ENCODE measurements at regions not wholly inside any gene's neighbourhood (a gene's known extent, or its start where the extent isn't known, plus 50 kb on each side); places are given as distances from the start of the nearest gene placed in this dataset.
"Not testable (repeated sequence)": the region's sequence is repeated elsewhere in the genome, so short reads cannot be mapped to it uniquely, and the experiment has no call there.

DNA sequence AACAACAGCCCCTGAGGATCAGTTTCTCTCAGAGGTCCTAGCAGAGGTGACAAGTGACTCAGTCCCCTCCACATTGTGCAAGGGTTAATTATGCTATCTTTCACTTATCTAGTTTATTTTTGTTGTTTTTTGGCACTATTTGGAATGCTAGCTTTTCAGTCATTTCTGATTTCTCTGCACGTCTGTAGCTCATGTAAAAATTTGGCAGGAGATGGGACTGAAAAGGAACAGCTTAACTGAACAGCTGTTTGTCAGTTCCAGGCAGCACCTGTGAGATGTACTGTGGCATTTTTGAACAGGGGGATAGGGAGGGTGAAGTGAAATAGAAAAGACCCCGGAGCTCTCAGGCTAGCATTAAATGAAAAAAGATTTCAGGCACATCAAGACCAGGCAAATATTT lies 313.5 kb downstream of the SUCLA2 start:
- Histone ChIP-seq H3K36me3 (ENCODE audit: control insufficient read depth, insufficient read depth, low read length) (no peaks in the 10 kb centered on the region), H3K4me3 (ENCODE audit: low read depth, low read length) (no peak overlapping the region), H3K27me3 (ENCODE audit: control insufficient read depth, insufficient read depth, low read length) (no peaks in the 10 kb centered on the region)
- TF ChIP-seq, protein P1, sequence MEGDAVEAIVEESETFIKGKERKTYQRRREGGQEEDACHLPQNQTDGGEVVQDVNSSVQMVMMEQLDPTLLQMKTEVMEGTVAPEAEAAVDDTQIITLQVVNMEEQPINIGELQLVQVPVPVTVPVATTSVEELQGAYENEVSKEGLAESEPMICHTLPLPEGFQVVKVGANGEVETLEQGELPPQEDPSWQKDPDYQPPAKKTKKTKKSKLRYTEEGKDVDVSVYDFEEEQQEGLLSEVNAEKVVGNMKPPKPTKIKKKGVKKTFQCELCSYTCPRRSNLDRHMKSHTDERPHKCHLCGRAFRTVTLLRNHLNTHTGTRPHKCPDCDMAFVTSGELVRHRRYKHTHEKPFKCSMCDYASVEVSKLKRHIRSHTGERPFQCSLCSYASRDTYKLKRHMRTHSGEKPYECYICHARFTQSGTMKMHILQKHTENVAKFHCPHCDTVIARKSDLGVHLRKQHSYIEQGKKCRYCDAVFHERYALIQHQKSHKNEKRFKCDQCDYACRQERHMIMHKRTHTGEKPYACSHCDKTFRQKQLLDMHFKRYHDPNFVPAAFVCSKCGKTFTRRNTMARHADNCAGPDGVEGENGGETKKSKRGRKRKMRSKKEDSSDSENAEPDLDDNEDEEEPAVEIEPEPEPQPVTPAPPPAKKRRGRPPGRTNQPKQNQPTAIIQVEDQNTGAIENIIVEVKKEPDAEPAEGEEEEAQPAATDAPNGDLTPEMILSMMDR (IDR thresholded peaks at IDR 0.05; ENCODE audit: insufficient read depth, low read length, poor library complexity, severe bottlenecking): no peak
- DNase-seq (ENCODE audit: low read depth): no peak

DNA sequence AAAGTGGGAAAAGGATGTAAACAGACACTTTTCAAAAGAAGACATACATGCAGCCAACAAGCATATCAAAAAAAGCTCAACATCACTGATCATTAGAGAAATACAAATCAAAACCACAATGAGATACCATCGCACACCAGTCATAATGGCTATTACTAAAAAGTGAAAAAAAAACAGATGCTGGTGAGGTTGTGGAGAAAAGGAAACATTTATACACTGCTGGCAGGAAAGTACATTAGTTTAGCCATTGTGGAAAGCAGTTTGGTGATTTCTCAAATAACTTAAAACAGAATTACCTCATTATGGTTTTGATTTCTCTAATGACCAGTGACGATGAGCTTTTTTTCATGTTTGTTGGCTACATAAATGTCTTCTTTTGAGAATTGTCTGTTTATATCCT lies 315.9 kb downstream of the SUCLA2 start:
- H3K4me3 ChIP-seq (ENCODE audit: low read depth, low read length); DNase-seq (ENCODE audit: low read depth); H3K36me3 ChIP-seq (ENCODE audit: control insufficient read depth, insufficient read depth, low read length); H3K27me3 ChIP-seq (ENCODE audit: control insufficient read depth, insufficient read depth, low read length): not testable (repeated sequence)

DNA sequence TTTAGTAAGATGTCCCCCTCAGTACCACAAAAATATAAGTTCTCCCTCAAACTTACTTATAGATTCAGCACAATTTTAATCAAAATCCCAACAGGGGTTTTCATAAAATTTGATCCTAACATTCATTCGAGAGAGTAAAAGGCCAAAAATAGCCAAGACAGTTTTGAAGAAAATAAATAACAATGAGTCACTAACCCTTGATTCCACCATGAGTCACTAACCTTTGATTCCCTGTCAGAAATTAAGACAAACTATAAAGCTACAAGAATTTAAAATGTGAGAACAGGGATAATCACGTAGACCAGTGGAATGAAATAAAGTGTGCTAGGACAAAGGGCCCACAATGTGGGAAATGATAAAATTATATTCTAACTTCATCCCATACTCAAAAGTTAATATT lies 320.3 kb downstream of the SUCLA2 start:
- H3K27me3 ChIP-seq (ENCODE audit: control insufficient read depth, insufficient read depth, low read length): no peaks in the 10 kb centered on the region
- peak; percentile 16 for DNase-seq (ENCODE audit: low read depth)
- TF ChIP-seq, protein P1 (IDR thresholded peaks at IDR 0.05; ENCODE audit: insufficient read depth, low read length, poor library complexity, severe bottlenecking): no peak
- H3K4me3 ChIP-seq (ENCODE audit: low read depth, low read length): no peak overlapping the region
- H3K36me3 ChIP-seq (ENCODE audit: control insufficient read depth, insufficient read depth, low read length): no peaks in the 10 kb centered on the region

DNA sequence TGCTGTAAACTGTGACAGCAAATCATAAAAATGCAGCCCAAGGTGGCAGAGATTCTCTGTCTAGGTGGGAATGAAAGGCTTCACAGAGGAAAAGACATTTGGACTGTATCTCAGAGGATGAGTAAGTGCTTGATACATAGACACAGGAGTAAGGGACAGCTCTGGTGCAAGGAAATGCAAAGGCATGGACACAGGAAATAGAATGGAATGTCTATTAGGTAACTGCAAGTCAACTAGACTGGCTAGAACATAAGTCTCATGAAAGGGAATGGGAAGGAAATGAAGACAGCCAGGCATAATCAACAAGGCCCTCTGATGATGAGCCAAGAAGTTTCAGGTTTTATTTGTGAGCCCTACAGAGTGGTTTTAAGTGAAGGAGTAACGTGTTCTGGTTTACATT lies 321.7 kb downstream of the SUCLA2 start:
- Histone ChIP-seq H3K27me3 (ENCODE audit: control insufficient read depth, insufficient read depth, low read length) (no peaks in the 10 kb centered on the region), H3K36me3 (ENCODE audit: control insufficient read depth, insufficient read depth, low read length) (no peaks in the 10 kb centered on the region), H3K4me3 (ENCODE audit: low read depth, low read length) (no peak overlapping the region)
- TF ChIP-seq, protein P1 (IDR thresholded peaks at IDR 0.05; ENCODE audit: insufficient read depth, low read length, poor library complexity, severe bottlenecking): no peak
- peak; percentile 12 for DNase-seq (ENCODE audit: low read depth)

DNA sequence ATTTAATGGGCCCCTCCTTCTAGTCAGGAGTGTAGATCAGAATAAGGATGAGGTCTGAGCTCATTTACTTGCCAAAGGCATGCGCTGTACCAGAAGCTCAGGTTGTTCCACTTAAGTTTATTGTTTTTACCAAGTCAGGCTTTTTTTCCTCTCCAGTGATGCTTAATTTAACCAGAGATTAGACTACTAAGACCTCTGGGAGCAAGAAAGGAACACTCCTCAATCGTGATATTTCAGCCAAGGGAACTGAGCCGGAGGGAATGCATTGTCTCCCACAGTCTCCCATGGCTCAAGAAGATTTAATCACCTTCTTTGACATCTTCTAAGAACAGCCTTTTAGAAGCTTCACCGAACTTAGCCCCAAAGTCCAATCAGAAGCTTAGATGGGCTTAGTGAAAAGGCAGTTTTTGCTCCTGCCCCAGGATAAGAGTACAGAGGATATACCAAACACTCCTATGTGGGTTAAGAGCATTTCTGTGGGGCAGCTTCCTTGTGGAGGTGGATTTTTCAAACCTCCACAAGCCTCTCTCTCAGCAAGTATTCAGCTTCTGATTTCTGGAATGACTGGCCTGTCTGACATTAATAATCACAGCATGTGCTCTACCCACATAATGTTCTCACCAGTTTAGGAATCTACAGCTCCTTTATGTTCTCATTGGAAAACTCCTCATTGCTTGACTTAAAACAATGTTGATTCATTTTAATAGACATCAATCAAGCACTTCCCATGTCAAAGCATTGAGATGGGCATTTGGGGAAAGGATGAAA lies 322.7 kb downstream of the SUCLA2 start:
- TF ChIP-seq, protein P1 (IDR thresholded peaks at IDR 0.05; ENCODE audit: insufficient read depth, low read length, poor library complexity, severe bottlenecking): no peak
- Histone ChIP-seq H3K4me3 (ENCODE audit: low read depth, low read length) (no peak overlapping the region), H3K27me3 (ENCODE audit: control insufficient read depth, insufficient read depth, low read length) (no peaks in the 10 kb centered on the region), H3K36me3 (ENCODE audit: control insufficient read depth, insufficient read depth, low read length) (no peaks in the 10 kb centered on the region)
- DNase-seq (ENCODE audit: low read depth): no peak

DNA sequence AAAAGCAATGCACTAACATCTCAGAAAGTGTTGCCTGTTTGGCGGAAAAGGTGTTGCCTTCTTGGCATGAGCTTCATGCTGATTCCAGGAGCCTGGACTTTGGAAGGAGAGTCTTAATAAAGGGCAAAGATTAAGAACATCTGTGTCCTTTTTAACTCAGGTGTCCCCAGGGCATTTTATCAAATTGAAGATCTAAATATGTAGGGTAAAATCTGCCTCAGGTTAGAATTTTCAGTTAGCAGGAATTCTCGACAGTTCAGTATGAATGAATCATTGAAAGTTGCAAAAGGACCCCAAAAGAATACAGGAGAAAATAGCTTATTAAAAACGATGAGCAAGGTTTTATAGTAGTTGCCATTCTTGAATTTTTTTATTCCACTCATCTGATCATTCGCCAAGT lies 325.2 kb downstream of the SUCLA2 start:
- Histone ChIP-seq H3K4me3 (ENCODE audit: low read depth, low read length) (no peak overlapping the region), H3K27me3 (ENCODE audit: control insufficient read depth, insufficient read depth, low read length) (no peaks in the 10 kb centered on the region), H3K36me3 (ENCODE audit: control insufficient read depth, insufficient read depth, low read length) (no peaks in the 10 kb centered on the region)
- TF ChIP-seq, protein P1 (IDR thresholded peaks at IDR 0.05; ENCODE audit: insufficient read depth, low read length, poor library complexity, severe bottlenecking): no peak
- DNase-seq (ENCODE audit: low read depth): no peak

Measured in kidney epithelial cell (primary cell).